Panc1 (cell line): ENCODE measurements at regions not wholly inside any gene's neighbourhood (a gene's known extent, or its start where the extent isn't known, plus 50 kb on each side); places are given as distances from the start of the nearest gene placed in this dataset.

Experiments used
- ATAC-seq: fragments of 200-7000 bp; cut with Tn5 transposase; 2 replicates; pipeline ENCODE4 v1.9.1; 2020; ENCODE audit warnings: mild to moderate bottlenecking, moderate library complexity
- BruUV-seq: library from RNA; stranded (reverse); fragments of 400-500 nt; replicated peaks from 2 replicates; lab custom pipeline; 2021; lab: Mats Ljungman, UMichigan
- CTCF ChIA-PET: fragments of 300-600 bp; sonication (Branson Sonifier 250); formaldehyde crosslinking; loops from one replicate; lab custom pipeline; 2022; ENCODE audit warnings: antibody characterized with exemption; lab: Charles Lee
- POLR2A ChIA-PET: fragments of 300-600 bp; sonication (Branson Sonifier 250); formaldehyde crosslinking; loops from one replicate; lab custom pipeline; 2022; ENCODE audit warnings: antibody characterized with exemption; lab: Charles Lee
- DNase-seq: peaks from one replicate; pipeline ENCODE4 v3.0.0-alpha.2; 2010; ENCODE audit warnings: low read depth, low spot score
- H3K27ac ChIP-seq: 2 replicates; pipeline ENCODE4 v1.5.1; 2011; ENCODE audit warnings: mild to moderate bottlenecking, low read length, inconsistent platforms
- H3K27me3 ChIP-seq: fragments of 200-500 bp; sonication (Bioruptor generic); 2 replicates; pipeline ENCODE4 v1.6.0; 2014; ENCODE audit warnings: low read length, inconsistent platforms; ENCODE audit not compliant: control insufficient read depth, insufficient read depth
- H3K36me3 ChIP-seq: fragments of 200-500 bp; sonication (Bioruptor generic); 2 replicates; pipeline ENCODE4 v1.5.1; 2014; ENCODE audit warnings: inconsistent platforms, mild to moderate bottlenecking, low read length, moderate library complexity; ENCODE audit not compliant: control insufficient read depth, insufficient read depth
- H3K4me1 ChIP-seq: 2 replicates; pipeline ENCODE4 v1.5.1; 2011; ENCODE audit warnings: inconsistent platforms, mild to moderate bottlenecking, low read length, moderate library complexity; ENCODE audit not compliant: control insufficient read depth, insufficient read depth
- H3K4me3 ChIP-seq, 2 experiments: 2 replicates each; pipeline ENCODE4 v1.5.1; 2011 to 2012; ENCODE audit warnings: low read depth in 2 of 2, low read length in 2 of 2, mild to moderate bottlenecking in 2 of 2, inconsistent platforms in 1 of 2, moderate library complexity in 1 of 2
- H3K9me3 ChIP-seq: fragments of 200-500 bp; sonication (Bioruptor generic); 2 replicates; pipeline ENCODE4 v1.5.1; 2014; ENCODE audit warnings: low read depth, mild to moderate bottlenecking, inconsistent platforms, low read length, moderate library complexity; ENCODE audit not compliant: control insufficient read depth, insufficient read depth
- POLR2AphosphoS5 ChIP-seq: IDR thresholded peaks from 2 replicates; pipeline ENCODE4 v1.6.1; 2012; ENCODE audit warnings: mild to moderate bottlenecking, low read depth, low read length, moderate library complexity
- SIN3A ChIP-seq: IDR thresholded peaks from 2 replicates; pipeline ENCODE4 v1.6.1; 2012; ENCODE audit warnings: low read depth, mild to moderate bottlenecking, low read length, moderate library complexity, borderline replicate concordance; ENCODE audit not compliant: insufficient read depth
- TCF7L2 ChIP-seq: IDR thresholded peaks from 2 replicates; pipeline ENCODE4 v1.6.1; 2011; ENCODE audit warnings: mild to moderate bottlenecking, low read depth, low read length, inconsistent platforms
- in situ Hi-C: cut with HindIII; loops from 2 replicates; pipeline ENCODE4 v1.10.0; 2016; ENCODE audit warnings: low sequenced_read_pairs, low pct_unique_long_range_greater_than_20kb
- intact Hi-C: fragments of 100-400 bp; cut with micrococcal nuclease; formaldehyde crosslinking; loops from one replicate; pipeline ENCODE4 v1.10.0; 2022; ENCODE audit not compliant: unreplicated experiment
- TF ChIP-seq, protein P1 (sequence below), 2 experiments: IDR thresholded peaks; 2 replicates each; pipeline ENCODE4 v1.6.1; 2011 to 2012; ENCODE audit warnings: low read depth in 2 of 2, control low read depth in 1 of 2, low read length in 1 of 2, mild to moderate bottlenecking in 1 of 2, moderate library complexity in 1 of 2; ENCODE audit not compliant: insufficient read depth in 1 of 2
- TF ChIP-seq, protein P2 (sequence below): fragments of 450-650 bp; IDR thresholded peaks from 2 replicates; pipeline ENCODE4 v1.5.1; 2017; ENCODE audit warnings: mild to moderate bottlenecking

DNA sequence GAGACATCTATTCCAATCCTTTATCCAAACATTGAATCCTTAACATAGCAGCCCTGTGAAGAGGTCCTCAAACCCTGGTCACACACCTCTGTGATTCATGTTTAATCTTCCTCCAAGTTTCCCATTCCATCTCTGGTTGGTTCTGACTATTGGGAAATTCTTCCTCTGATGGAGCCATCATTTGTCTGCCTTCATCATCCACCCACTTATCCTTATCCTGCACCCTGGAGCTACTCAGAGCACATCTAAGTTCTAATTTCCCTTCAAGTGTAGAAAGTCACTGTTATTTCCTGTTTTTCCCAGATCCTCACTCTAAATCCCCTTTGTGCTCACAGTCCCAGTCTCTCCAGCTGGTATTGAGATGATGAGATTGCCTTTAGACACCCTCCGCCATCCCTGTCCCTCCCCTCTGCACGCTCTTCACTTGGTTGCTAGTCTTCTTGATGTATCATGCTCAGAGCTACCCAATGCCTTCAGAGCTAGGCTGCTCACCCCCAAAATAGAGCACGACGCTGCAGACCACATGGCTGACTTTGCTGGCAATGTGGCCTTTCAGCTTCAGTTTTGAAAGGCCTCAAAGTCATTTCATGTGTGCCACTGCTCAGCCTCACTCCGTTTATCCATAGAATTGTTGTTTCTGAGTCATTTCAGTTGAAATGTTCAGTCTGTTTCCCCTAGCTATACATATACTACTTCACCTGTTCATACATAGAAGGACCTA lies 154.3 kb downstream of the PALM2AKAP2 start:
- no peak overlapping the region for H3K4me3 ChIP-seq
- H3K36me3 ChIP-seq = no peaks in the 10 kb centered on the region
- in situ Hi-C loops (no loop called here), intact Hi-C loops (no loop called here)
- no peak overlapping the region for H3K27ac ChIP-seq
- TF ChIP-seq, protein P1, sequence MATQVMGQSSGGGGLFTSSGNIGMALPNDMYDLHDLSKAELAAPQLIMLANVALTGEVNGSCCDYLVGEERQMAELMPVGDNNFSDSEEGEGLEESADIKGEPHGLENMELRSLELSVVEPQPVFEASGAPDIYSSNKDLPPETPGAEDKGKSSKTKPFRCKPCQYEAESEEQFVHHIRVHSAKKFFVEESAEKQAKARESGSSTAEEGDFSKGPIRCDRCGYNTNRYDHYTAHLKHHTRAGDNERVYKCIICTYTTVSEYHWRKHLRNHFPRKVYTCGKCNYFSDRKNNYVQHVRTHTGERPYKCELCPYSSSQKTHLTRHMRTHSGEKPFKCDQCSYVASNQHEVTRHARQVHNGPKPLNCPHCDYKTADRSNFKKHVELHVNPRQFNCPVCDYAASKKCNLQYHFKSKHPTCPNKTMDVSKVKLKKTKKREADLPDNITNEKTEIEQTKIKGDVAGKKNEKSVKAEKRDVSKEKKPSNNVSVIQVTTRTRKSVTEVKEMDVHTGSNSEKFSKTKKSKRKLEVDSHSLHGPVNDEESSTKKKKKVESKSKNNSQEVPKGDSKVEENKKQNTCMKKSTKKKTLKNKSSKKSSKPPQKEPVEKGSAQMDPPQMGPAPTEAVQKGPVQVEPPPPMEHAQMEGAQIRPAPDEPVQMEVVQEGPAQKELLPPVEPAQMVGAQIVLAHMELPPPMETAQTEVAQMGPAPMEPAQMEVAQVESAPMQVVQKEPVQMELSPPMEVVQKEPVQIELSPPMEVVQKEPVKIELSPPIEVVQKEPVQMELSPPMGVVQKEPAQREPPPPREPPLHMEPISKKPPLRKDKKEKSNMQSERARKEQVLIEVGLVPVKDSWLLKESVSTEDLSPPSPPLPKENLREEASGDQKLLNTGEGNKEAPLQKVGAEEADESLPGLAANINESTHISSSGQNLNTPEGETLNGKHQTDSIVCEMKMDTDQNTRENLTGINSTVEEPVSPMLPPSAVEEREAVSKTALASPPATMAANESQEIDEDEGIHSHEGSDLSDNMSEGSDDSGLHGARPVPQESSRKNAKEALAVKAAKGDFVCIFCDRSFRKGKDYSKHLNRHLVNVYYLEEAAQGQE (IDR thresholded peaks at IDR 0.05; ENCODE audit: insufficient read depth in 1 of 2, low read depth in 2 of 2, low read length in 1 of 2) = no peak
- TF ChIP-seq POLR2AphosphoS5 (no peak), SIN3A (no peak), TCF7L2 (no peak)
- TF ChIP-seq, protein P2, sequence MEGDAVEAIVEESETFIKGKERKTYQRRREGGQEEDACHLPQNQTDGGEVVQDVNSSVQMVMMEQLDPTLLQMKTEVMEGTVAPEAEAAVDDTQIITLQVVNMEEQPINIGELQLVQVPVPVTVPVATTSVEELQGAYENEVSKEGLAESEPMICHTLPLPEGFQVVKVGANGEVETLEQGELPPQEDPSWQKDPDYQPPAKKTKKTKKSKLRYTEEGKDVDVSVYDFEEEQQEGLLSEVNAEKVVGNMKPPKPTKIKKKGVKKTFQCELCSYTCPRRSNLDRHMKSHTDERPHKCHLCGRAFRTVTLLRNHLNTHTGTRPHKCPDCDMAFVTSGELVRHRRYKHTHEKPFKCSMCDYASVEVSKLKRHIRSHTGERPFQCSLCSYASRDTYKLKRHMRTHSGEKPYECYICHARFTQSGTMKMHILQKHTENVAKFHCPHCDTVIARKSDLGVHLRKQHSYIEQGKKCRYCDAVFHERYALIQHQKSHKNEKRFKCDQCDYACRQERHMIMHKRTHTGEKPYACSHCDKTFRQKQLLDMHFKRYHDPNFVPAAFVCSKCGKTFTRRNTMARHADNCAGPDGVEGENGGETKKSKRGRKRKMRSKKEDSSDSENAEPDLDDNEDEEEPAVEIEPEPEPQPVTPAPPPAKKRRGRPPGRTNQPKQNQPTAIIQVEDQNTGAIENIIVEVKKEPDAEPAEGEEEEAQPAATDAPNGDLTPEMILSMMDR = no peak
- ChIA-PET POLR2A (no interaction called here), CTCF (no interaction called here)
- ATAC-seq (no peak), DNase-seq (no peak)
- no peaks in the 10 kb centered on the region for H3K4me1 ChIP-seq
- no peaks in the 10 kb centered on the region for H3K27me3 ChIP-seq
- H3K9me3 ChIP-seq = no peaks in the 10 kb centered on the region
- BruUV-seq = no TSS peak

DNA sequence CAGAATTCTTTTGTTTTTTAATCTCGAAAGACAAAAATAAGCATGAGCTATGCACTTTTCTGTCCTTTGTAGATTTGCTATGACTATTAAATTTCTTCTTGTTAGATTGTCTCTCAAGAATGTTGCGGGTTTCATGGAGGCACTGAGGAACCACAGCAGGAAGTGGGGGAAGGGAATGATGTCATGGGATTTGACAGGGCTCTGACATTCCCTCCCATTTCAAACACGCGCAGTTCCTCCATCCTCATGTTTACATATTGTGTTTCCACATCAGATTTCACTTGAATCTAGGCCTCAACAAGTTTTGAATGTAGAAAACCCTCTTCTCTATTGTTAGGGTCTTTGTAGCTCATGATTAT lies 154.8 kb downstream of the PALM2AKAP2 start:
- ChIA-PET POLR2A (no interaction called here), CTCF (no interaction called here)
- Histone ChIP-seq H3K9me3 (no peaks in the 10 kb centered on the region), H3K4me3 (no peak overlapping the region), H3K27me3 (no peaks in the 10 kb centered on the region), H3K36me3 (no peaks in the 10 kb centered on the region), H3K4me1 (no peaks in the 10 kb centered on the region), H3K27ac (no peak overlapping the region)
- BruUV-seq = no TSS peak
- no peak for TF ChIP-seq SIN3A
- no peak for TF ChIP-seq TCF7L2
- no peak for TF ChIP-seq POLR2AphosphoS5
- TF ChIP-seq, protein P2 = no peak
- TF ChIP-seq, protein P1 (IDR thresholded peaks at IDR 0.05; ENCODE audit: insufficient read depth in 1 of 2, low read depth in 2 of 2, low read length in 1 of 2) = no peak
- DNase-seq (no peak), ATAC-seq (no peak)
- in situ Hi-C loops = no loop called here
- intact Hi-C loops = no loop called here
